ENCODE measurements at regions not wholly inside any gene's neighbourhood (a gene's known extent, or its start where the extent isn't known, plus 50 kb on each side); places are given as distances from the start of the nearest gene placed in this dataset.

- DNase-seq: no peak
Measured at GRCh38 chr1:187313115-187313514, 484.4 kb downstream of the PLA2G4A start.

- DNase-seq: no peak
Measured at GRCh38 chr1:187326557-187326956, 497.8 kb downstream of the PLA2G4A start.

- no peak for DNase-seq
Measured at GRCh38 chr1:187336441-187337168, 507.9 kb downstream of the PLA2G4A start.

- DNase-seq: no peak
Measured at GRCh38 chr1:187338762-187339412, 510.1 kb downstream of the PLA2G4A start.

GRCh38 chr1:187342495-187342894 lies 513.7 kb downstream of the PLA2G4A start:
- DNase-seq: no peak

- no peak for DNase-seq
Measured at GRCh38 chr1:187374082-187374481, 545.3 kb downstream of the PLA2G4A start.

GRCh38 chr1:187374742-187375141 lies 546.0 kb downstream of the PLA2G4A start:
- no peak for DNase-seq

GRCh38 chr1:187383366-187383765 lies 554.6 kb downstream of the PLA2G4A start:
- no peak for DNase-seq

GRCh38 chr1:187384504-187384903 lies 555.8 kb downstream of the PLA2G4A start:
- no peak for DNase-seq

GRCh38 chr1:187390215-187390818 lies 561.6 kb downstream of the PLA2G4A start:
- DNase-seq: no peak

GRCh38 chr1:187396226-187396625 lies 567.5 kb downstream of the PLA2G4A start:
- no peak for DNase-seq

- DNase-seq: no peak
Measured at GRCh38 chr1:187396929-187397796, 568.4 kb downstream of the PLA2G4A start.

GRCh38 chr1:187408212-187409004 lies 579.7 kb downstream of the PLA2G4A start:
- DNase-seq: no peak

GRCh38 chr1:187409341-187409740 lies 580.6 kb downstream of the PLA2G4A start:
- DNase-seq: no peak

- DNase-seq: no peak
Measured at GRCh38 chr1:187411118-187411517, 582.4 kb downstream of the PLA2G4A start.

- DNase-seq: no peak
Measured at GRCh38 chr1:187413405-187414169, 584.8 kb downstream of the PLA2G4A start.

- DNase-seq: no peak
Measured at GRCh38 chr1:187415065-187415464, 586.3 kb downstream of the PLA2G4A start.

- no peak for DNase-seq
Measured at GRCh38 chr1:187417520-187417919, 588.8 kb downstream of the PLA2G4A start.

- DNase-seq: no peak
Measured at GRCh38 chr1:187433598-187433997, 604.8 kb downstream of the PLA2G4A start.

GRCh38 chr1:187442603-187443002 lies 613.9 kb downstream of the PLA2G4A start:
- no peak for DNase-seq

GRCh38 chr1:187443939-187444338 lies 615.2 kb downstream of the PLA2G4A start:
- DNase-seq: no peak
